Loucy (cell line): ENCODE measurements at regions not wholly inside any gene's neighbourhood (a gene's known extent, or its start where the extent isn't known, plus 50 kb on each side); places are given as distances from the start of the nearest gene placed in this dataset.

Source experiments
- CTCF ChIP-seq: fragments of 200-600 bp; sonication (generic); conservative IDR thresholded peaks from 2 replicates; pipeline ENCODE4 v1.5.1; 2014; ENCODE audit warnings: mild to moderate bottlenecking, antibody characterized with exemption, low read length
- EZH2phosphoT487 ChIP-seq: fragments of 200-600 bp; IDR thresholded peaks from 2 replicates; pipeline ENCODE4 v1.6.1; 2018; ENCODE audit warnings: antibody characterized with exemption, mild to moderate bottlenecking, moderate library complexity, borderline replicate concordance

GRCh38 chr2:138236142-138236541 is 265.4 kb upstream of the SPOPL start:
- TF ChIP-seq CTCF (no peak), EZH2phosphoT487 (no peak)
